WI38 (cell line): ENCODE measurements at regions not wholly inside any gene's neighbourhood (a gene's known extent, or its start where the extent isn't known, plus 50 kb on each side); places are given as distances from the start of the nearest gene placed in this dataset.

Experiments used
- H3K4me3 ChIP-seq: 2 replicates; pipeline ENCODE4 v1.5.1; 2011; ENCODE audit warnings: low read depth, mild to moderate bottlenecking, control low read depth, low read length
- CTCF ChIP-seq: IDR thresholded peaks from 2 replicates; pipeline ENCODE4 v1.5.1; 2012; ENCODE audit warnings: low read depth, mild to moderate bottlenecking, control low read depth, low read length

GRCh38 chr13:106184790-106185189, 350.7 kb downstream of the EFNB2 start:
- TF ChIP-seq CTCF: no peak
- H3K4me3 ChIP-seq: no peak overlapping the region

GRCh38 chr13:106183410-106184065, 351.9 kb downstream of the EFNB2 start:
- no peak overlapping the region for H3K4me3 ChIP-seq
- no peak for TF ChIP-seq CTCF

DNA sequence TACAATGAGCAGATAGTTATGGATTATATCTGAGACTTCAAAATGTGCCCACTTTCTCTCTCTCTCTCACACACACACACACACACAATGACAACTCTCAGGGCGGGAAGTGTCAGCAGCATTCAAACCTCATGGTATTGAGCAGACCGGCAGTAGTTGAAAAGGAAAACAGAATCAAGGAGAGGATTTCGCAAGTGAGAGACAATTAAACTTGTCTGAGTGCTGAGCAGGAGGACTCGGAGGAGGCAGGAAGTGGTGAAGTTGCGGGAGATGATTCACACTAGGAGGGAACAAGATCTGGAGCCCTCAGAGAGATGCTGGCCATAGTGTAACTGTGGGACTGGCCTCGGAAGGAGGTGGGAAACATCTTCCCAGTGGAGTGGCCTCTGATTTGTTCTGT, 353.1 kb downstream of the EFNB2 start:
- H3K4me3 ChIP-seq: 0 out of 2 replicates have a peak overlapping the region, but pooled peaks have one; percentile 15
- no peak for TF ChIP-seq CTCF

DNA sequence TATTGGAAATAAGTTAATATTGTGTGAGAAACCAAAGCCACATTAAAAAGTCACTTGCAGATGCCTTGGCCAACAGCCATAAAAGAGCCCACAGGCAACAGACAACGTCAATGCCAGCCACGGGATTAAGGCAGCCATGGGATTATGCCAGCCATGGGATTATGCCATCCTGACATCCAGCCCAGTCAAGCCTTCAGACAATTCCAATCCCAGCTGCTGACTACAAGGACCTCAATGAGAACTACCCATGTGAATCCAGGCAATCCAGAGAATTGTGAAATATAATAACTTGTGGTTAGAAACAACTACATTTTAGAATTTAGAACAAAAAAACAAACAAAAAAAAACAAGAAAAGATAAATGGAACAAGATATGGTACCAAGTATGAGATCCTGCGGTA, 356.6 kb downstream of the EFNB2 start:
- no peak overlapping the region for H3K4me3 ChIP-seq
- no peak for TF ChIP-seq CTCF

DNA sequence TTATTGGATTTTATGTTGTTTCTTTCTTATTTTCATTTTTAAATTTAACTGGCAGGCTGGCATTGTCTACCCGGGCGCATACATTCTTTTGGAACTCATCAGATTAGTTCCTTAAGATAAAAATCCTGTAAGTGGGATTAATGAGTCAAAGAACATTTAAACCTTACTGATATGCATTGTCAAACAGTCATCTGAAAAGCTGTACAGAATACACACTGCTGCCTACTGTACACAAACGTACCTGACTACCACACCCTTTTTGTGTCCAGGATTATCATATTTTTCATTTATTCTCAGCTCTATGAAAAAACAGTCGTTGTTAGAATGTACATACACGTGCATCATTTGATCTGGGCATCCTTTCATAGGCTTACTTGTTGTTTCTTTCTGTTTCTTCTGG, 358.3 kb downstream of the EFNB2 start:
- H3K4me3 ChIP-seq: no peak overlapping the region
- no peak for TF ChIP-seq CTCF

GRCh38 chr13:106176117-106176516, 359.3 kb downstream of the EFNB2 start:
- TF ChIP-seq CTCF: no peak
- H3K4me3 ChIP-seq: peak overlapping the region; percentile 36

DNA sequence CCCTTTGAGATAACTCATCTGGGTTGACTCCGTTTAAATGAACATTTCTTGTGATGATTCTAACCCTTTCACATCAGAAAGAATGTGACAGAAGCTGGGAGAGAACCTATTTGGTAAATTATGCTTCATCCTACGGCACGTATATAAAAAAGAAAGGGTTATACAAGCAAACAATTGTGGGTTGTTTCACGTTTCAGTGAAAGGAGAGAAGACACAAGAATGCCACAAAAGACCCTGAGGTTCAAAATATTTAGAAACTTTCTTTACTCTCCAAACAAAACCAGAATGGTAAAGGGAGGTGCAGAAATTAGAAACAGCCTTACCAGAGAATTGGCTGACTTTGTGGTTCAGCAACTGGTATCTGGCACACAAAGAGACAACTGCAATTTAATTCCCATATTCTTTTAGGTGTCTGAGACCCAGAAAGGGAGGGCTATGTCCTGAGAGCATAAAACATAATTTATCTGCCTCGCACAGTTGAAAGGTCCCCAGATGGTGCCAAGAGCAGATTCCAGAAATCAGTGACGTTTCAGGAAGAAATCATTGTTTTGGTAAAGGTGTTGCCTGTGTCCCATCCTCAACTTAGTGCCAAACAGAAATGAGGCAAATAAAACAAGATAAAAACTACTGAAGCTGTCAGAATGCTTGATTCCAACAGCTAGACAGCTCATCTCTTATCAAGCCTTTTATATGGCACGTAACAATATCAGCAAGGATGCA, 361.4 kb downstream of the EFNB2 start:
- no peak for TF ChIP-seq CTCF
- H3K4me3 ChIP-seq: no peak overlapping the region
